ENCODE measurements at regions not wholly inside any gene's neighbourhood (a gene's known extent, or its start where the extent isn't known, plus 50 kb on each side); places are given as distances from the start of the nearest gene placed in this dataset.

GRCh38 chr11:46210133-46210636 lies 67.3 kb upstream of the CREB3L1 start:
- TF ChIP-seq EZH2 (IDR thresholded peaks at IDR 0.05) (no peak), POLR2AphosphoS5 (IDR thresholded peaks at IDR 0.05; ENCODE audit: borderline replicate concordance, low read depth, low read length) (no peak), FOXP2 (optimal IDR thresholded peaks at IDR 0.05; ENCODE audit: control extremely low read depth, extremely low read length, insufficient read depth) (no peak)

Measured in SK-N-MC (cell line).